ENCODE measurements at regions not wholly inside any gene's neighbourhood (a gene's known extent, or its start where the extent isn't known, plus 50 kb on each side); places are given as distances from the start of the nearest gene placed in this dataset.

DNA sequence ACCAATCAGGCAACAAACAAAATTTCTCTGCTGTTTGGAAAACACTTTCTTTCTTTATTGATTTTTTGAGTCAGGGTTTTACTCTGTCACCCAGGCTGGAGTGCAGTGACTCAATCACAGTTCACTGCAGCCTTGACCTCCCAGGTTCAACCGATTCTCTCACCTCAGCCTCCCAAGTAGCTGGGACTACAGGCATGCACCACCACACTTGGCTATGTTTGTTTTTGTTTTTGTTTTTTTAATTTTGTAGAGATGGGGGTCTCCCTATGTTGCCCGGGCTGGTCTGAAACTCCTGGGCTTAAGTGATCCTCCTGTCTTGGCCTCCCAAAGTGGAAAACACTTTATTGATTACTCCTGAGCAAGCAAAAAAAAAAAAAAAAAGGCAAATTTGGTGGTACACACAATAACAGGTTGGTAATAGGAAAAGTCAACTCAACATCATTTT is 276.4 kb downstream of the SOX9 start:
- H3K9me3 ChIP-seq: no peaks in the 10 kb centered on the region
- no peaks in the 10 kb centered on the region for H3K27me3 ChIP-seq
- 91 to 96% methylated on average over 2 of the region's 2 CpGs for WGBS, 2 donors
- no peak for DNase-seq
- no peak overlapping the region for H3K4me3 ChIP-seq
- intact Hi-C loops (cut with DNase I; ENCODE audit: low total_unique reads): no loop called here
- H3K27ac ChIP-seq: no peak overlapping the region
- TF ChIP-seq POLR2A (IDR thresholded peaks at IDR 0.05): no peak
- TF ChIP-seq, protein P1, sequence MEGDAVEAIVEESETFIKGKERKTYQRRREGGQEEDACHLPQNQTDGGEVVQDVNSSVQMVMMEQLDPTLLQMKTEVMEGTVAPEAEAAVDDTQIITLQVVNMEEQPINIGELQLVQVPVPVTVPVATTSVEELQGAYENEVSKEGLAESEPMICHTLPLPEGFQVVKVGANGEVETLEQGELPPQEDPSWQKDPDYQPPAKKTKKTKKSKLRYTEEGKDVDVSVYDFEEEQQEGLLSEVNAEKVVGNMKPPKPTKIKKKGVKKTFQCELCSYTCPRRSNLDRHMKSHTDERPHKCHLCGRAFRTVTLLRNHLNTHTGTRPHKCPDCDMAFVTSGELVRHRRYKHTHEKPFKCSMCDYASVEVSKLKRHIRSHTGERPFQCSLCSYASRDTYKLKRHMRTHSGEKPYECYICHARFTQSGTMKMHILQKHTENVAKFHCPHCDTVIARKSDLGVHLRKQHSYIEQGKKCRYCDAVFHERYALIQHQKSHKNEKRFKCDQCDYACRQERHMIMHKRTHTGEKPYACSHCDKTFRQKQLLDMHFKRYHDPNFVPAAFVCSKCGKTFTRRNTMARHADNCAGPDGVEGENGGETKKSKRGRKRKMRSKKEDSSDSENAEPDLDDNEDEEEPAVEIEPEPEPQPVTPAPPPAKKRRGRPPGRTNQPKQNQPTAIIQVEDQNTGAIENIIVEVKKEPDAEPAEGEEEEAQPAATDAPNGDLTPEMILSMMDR (IDR thresholded peaks at IDR 0.05): no peak
- no peaks in the 10 kb centered on the region for H3K4me1 ChIP-seq
- H3K36me3 ChIP-seq (ENCODE audit: low read depth, missing control alignments): no peaks in the 10 kb centered on the region

DNA sequence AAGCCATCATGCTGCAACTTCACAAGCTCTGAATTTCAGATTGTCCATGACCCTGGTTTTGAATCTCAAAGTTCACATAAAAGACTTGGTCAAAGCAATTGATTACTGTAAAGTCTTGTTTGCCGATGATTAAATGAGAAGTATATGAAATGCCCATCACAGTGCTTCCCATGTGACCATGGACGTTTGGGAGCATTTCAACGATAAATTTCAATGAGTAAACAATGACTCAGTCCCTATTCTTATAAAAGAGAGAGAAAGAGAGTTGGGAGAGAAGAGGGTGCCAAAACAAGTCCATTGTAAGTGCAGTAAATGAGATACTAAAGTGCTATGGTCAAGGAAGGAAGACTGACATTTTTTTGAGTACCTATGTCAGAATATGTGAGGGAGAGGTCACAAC is 276.9 kb downstream of the SOX9 start:
- DNase-seq: no peak
- intact Hi-C loops (cut with DNase I; ENCODE audit: low total_unique reads): no loop called here
- no peaks in the 10 kb centered on the region for H3K36me3 ChIP-seq (ENCODE audit: low read depth, missing control alignments)

DNA sequence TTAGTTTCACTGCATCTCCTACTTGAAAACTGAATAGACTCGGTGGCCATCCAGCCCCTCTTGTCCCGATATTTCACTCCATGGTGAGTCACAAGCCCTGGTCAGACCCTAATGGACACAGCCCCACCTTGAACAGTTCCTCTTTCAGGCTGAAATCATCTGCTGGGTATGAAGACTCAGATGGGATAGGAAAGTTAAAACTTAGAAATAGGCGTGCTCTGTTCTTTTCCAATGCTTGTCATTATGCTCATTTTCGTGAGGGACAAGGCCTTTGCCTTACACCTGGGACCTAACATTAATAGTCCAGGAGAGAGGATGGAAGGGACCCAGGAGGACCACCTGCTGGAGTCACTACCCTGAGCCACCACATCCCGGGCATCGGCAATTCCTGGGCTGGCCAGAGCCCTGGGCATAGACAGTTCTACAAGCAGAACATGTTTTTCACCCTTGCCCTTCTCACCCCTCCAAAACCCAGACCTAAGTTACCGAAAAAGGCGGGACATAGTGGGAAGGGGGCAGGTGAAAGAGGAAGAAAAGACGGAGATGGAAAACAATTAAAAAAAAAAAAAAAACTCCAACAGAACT is 278.3 kb downstream of the SOX9 start:
- intact Hi-C loops (cut with DNase I; ENCODE audit: low total_unique reads): no loop called here
- H3K4me3 ChIP-seq: no peak overlapping the region
- TF ChIP-seq, protein P1 (IDR thresholded peaks at IDR 0.05): no peak
- no peak for TF ChIP-seq POLR2A (IDR thresholded peaks at IDR 0.05)
- no peaks in the 10 kb centered on the region for H3K27me3 ChIP-seq
- no peaks in the 10 kb centered on the region for H3K36me3 ChIP-seq (ENCODE audit: low read depth, missing control alignments)
- 92 to 96% methylated on average over 9 of the region's 9 CpGs for WGBS, 2 donors
- no peaks in the 10 kb centered on the region for H3K4me1 ChIP-seq
- DNase-seq: no peak
- H3K27ac ChIP-seq: no peak overlapping the region
- no peaks in the 10 kb centered on the region for H3K9me3 ChIP-seq

More for the DNA sequence above, 276.9 kb downstream of the SOX9 start:
- Histone ChIP-seq H3K9me3 (no peaks in the 10 kb centered on the region), H3K27ac (no peak overlapping the region), H3K4me3 (no peak overlapping the region), H3K27me3 (no peaks in the 10 kb centered on the region), H3K4me1 (no peaks in the 10 kb centered on the region)
- WGBS, 2 donors: 85 to 87% methylated on average over 3 of the region's 3 CpGs
- no peak for TF ChIP-seq POLR2A (IDR thresholded peaks at IDR 0.05)
- TF ChIP-seq, protein P1 (IDR thresholded peaks at IDR 0.05): no peak

DNA sequence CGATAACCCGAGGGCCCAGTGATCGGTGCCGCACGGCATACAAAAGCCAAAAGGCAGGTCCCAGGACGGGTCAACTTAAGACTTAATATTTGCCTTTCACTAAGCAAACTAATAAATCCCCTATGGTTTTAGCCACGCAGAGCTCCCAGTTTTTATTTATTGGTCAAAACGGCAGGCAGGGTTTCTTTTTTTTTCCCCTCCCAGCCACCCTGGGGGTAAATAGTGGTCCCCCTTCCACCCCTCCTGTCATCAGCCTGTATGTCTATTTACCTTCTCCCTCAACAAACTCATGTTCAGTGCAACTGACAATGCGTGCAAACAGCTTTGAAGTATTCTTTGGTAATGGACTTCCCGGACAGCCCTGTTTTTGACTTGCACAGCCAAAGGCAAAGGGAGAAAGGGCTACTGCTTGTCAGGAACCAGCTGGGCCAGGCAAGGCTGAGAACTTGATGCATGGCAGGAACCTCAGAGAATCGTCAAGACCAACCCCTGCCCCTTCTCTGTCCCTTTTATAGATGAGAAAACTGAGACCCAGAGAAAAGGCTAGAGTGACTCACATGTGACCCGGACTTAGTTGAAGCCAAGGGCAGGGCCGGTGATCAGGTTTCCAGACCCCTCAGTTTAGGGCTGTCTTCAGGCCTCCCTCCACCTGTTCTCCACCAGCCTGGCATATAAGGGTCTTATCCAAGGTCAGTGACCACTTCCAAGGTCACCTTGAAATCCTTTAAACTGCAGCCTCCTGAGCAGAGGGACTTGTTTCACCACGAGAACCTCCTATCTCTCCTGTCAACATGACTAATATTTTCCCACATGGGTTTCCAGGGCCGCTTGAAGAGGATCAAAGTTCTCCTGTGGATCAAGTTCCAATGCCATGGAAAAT is 279.0 kb downstream of the SOX9 start:
- intact Hi-C loops (cut with DNase I; ENCODE audit: low total_unique reads): loop anchor here (10.0 kb wide), 1 partner anchor 45 kb away; no protein-coding TSS in a partner anchor
- Histone ChIP-seq H3K9me3 (no peaks in the 10 kb centered on the region), H3K27ac (no peak overlapping the region), H3K27me3 (no peaks in the 10 kb centered on the region), H3K36me3 (ENCODE audit: low read depth, missing control alignments) (no peaks in the 10 kb centered on the region), H3K4me1 (no peaks in the 10 kb centered on the region), H3K4me3 (no peak overlapping the region)
- WGBS, 2 donors: 91 to 92% methylated on average over 15 of the region's 15 CpGs
- DNase-seq: no peak
- TF ChIP-seq POLR2A (IDR thresholded peaks at IDR 0.05): no peak
- TF ChIP-seq, protein P1 (IDR thresholded peaks at IDR 0.05): no peak

Data from testis (tissue), 2 donors.